Esophagus squamous epithelium (tissue), 4 donors: ENCODE measurements at regions not wholly inside any gene's neighbourhood (a gene's known extent, or its start where the extent isn't known, plus 50 kb on each side); places are given as distances from the start of the nearest gene placed in this dataset.

Source experiments
- POLR2A ChIP-seq, 4 donors: fragments of 450-650 bp; IDR thresholded peaks; one replicate each; pipeline ENCODE4 v1.6.1; 2017; ENCODE audit warnings: antibody characterized with exemption in 4 of 4, mild to moderate bottlenecking in 4 of 4, moderate library complexity in 3 of 4
- TF ChIP-seq, protein P1 (sequence below), 6 experiments: fragments of 450-650 bp in 4 of 6; fragments of 200-600 bp in 2 of 6; sonication (generic) in 2 of 6; IDR thresholded peaks; one replicate each; pipeline ENCODE4 v1.5.1; 2016 to 2019; ENCODE audit warnings: antibody characterized with exemption in 6 of 6, mild to moderate bottlenecking in 4 of 6, moderate library complexity in 4 of 6

DNA sequence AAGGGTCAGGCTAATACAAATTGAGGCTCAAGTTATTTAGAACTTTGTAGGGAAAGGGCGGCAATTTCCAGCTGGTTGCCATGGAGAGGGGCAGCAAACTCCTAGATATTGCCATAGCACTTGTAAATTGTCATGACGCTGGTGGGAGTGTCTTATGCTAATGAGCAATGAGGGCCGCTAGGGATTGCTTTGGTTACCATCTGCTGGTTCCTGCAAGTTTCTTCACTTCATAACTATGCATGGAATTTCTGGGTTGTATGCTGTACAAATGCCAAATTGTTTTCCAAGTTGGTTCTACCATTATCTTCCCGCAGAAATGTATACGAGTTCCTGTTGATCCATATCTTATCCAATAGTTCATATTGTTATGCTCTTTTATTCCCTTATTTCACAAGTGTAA, 1339.4 kb downstream of the EFNB2 start:
- TF ChIP-seq, protein P1, sequence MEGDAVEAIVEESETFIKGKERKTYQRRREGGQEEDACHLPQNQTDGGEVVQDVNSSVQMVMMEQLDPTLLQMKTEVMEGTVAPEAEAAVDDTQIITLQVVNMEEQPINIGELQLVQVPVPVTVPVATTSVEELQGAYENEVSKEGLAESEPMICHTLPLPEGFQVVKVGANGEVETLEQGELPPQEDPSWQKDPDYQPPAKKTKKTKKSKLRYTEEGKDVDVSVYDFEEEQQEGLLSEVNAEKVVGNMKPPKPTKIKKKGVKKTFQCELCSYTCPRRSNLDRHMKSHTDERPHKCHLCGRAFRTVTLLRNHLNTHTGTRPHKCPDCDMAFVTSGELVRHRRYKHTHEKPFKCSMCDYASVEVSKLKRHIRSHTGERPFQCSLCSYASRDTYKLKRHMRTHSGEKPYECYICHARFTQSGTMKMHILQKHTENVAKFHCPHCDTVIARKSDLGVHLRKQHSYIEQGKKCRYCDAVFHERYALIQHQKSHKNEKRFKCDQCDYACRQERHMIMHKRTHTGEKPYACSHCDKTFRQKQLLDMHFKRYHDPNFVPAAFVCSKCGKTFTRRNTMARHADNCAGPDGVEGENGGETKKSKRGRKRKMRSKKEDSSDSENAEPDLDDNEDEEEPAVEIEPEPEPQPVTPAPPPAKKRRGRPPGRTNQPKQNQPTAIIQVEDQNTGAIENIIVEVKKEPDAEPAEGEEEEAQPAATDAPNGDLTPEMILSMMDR (IDR thresholded peaks at IDR 0.05) = no peak
- no peak for TF ChIP-seq POLR2A (IDR thresholded peaks at IDR 0.05)
